HG03025 (cell line): ENCODE measurements at regions not wholly inside any gene's neighbourhood (a gene's known extent, or its start where the extent isn't known, plus 50 kb on each side); places are given as distances from the start of the nearest gene placed in this dataset.
"Not testable (repeated sequence)": the region's sequence is repeated elsewhere in the genome, so short reads cannot be mapped to it uniquely, and the experiment has no call there.

Source experiments
- ATAC-seq: cut with Tn5 transposase; IDR thresholded peaks from one replicate; pipeline ENCODE4 v1.9.1; 2021; ENCODE audit warnings: mild to moderate bottlenecking, moderate library complexity; ENCODE audit not compliant: unreplicated experiment, low FRiP score

DNA sequence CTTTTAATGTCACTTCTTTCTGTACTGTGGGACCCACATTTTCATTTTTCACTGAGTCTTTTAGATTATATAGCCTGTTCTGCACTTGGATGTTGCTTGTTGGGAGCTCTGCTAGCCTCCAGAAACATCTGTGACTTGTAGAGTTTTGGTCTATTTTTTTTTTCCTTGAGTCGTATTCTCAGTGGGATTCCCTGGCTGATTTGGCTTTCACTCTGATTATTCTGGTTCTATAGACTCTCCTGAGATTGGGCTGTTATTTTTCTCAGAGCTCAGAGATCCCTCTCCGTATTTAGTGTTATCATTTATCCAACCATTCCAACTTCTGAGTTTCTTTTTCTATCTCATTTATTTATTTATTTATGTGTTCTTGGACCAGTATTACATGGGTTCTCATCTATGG is 339.3 kb downstream of the FAM170A start:
- ATAC-seq, result no peak

DNA sequence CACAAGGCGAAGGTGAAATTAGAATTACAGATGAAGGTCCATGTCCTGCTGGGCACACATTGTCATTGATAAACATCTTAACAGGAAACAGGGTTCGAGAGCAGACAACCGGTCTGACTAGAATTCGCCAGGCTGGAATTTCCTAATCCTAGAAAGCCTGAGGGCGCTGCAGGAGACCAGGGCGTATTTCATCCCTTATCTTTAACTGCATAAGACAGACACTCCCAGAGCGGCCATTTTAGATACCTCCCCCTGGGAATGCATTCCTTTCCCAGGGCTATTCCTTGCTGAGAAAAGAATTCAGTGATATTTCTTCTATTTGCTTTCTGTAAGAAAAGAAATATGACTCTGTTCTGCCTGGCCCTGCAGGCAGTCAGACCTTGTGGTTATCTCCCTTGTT is 357.7 kb downstream of the FAM170A start:
- ATAC-seq, result not testable (repeated sequence)

- ATAC-seq, result no peak
Observed at GRCh38 chr5:119991625-119992024, 362.3 kb downstream of the FAM170A start.

GRCh38 chr5:119996128-119996527 is 366.8 kb downstream of the FAM170A start:
- no peak for ATAC-seq

GRCh38 chr5:120007598-120007997 is 378.2 kb downstream of the FAM170A start:
- no peak for ATAC-seq

GRCh38 chr5:120012431-120012830 is 383.1 kb downstream of the FAM170A start:
- no peak for ATAC-seq

DNA sequence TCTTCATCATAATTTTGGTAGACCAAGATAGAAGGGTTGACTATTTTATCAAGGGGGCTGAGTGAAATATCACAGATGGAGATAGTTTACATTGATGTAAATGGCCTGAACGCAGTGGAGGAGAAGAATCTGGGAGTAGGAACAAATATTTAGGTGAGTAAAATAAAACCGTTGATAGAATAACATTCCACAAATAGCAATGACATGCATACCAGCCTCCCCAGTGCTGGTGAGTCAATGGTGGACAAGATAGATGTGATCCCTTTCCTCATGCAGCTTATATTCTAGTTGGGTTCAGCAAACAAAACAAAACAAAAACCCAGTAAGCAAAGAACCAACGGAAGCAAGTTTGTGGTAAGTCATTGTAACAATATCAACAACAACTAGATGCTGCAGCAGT is 385.2 kb downstream of the FAM170A start:
- no peak for ATAC-seq

GRCh38 chr5:120016717-120017382 is 387.5 kb downstream of the FAM170A start:
- ATAC-seq, result no peak

DNA sequence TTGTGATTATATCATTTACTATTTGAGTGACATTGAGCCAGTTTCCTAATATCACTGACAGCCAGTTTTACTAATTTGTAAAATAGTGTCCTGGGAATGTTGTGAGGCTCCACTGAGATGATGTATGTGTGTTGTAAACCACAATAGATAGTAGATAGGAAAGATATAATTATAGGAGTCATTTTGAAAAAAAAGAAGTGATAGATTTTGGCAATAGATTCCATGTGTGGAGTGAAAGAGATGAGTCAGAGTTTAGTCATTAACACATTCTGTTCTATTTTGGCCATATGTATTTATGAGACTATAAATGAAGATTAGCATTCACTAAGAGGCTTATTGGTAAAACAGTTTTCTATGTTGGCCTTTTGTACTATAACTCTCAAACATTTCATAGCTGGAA is 388.2 kb downstream of the FAM170A start:
- no peak for ATAC-seq

DNA sequence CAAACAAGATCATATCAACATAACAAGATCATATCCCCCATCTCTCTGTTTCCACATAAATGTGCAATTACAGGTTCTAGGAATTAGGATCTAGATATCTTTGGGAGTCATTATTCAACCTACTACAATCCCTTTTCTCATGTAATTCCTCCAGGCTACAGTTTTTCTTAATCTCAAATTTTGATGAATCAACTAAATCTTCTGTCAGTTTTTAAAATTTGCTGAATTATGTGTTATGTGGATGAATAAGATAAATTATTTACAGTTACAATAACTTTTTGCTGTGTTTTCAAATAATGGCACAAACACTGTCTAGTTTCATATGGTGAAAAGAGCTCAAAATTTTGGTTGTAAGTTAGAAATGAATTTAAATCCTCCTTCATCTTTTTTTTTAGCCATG is 405.8 kb downstream of the FAM170A start:
- ATAC-seq, result no peak

DNA sequence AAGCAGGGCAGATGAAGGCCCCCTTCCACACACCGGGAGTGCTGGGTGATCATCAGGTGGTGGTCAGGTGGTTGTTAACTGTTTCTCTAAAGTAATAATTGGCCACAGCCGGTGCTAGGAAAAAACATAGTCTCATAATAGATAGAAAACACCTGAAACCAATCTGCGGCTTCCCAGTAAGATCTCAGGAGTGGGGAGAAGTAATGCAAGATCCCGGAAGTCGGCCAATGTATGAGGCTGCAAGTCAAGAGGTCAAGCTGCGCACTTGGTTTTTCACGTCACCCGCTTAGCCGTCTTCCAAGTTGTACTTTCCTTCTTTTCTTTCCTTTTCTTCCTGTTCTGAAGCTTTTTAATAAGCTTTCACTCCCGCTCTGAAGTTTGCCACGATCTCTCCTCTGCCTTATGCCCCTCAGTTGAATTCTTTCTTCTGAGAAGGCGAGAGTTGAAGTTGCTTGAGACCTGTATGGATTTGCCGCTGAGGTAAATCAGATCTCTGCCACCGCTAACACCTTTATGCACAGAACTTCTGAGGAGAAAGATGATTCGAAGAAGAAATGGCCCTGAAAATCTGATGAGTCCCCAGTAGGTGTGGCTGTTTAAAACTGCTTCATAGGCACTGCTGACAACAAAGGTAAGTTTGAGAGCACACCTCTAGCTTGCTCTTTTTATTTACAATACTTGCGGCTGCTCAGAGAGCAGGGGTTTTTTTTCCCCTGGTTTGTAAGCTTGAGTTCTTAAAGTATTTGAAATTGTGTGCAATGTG is 406.6 kb downstream of the FAM170A start:
- ATAC-seq, result no peak

GRCh38 chr5:120037451-120037850 is 408.1 kb downstream of the FAM170A start:
- no peak for ATAC-seq

DNA sequence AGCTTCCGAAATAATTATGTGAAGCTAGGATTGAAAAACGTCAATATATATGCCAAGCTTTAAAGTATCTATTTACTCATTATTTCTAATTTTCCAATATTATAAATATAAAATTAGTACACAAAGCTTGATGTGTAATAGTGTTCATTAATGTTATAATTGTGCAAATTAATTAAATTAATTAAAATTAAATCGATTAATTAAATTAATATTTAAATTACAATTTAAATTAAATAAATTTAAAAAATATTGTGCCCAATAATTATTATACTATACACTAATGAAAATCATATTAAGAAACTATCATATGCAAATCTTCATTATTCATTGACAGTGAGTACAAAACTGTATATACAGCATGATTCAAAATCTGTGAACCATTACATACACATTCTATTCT is 409.8 kb downstream of the FAM170A start:
- no peak for ATAC-seq

- ATAC-seq, result no peak
Observed at GRCh38 chr5:120043431-120043830, 414.1 kb downstream of the FAM170A start.

DNA sequence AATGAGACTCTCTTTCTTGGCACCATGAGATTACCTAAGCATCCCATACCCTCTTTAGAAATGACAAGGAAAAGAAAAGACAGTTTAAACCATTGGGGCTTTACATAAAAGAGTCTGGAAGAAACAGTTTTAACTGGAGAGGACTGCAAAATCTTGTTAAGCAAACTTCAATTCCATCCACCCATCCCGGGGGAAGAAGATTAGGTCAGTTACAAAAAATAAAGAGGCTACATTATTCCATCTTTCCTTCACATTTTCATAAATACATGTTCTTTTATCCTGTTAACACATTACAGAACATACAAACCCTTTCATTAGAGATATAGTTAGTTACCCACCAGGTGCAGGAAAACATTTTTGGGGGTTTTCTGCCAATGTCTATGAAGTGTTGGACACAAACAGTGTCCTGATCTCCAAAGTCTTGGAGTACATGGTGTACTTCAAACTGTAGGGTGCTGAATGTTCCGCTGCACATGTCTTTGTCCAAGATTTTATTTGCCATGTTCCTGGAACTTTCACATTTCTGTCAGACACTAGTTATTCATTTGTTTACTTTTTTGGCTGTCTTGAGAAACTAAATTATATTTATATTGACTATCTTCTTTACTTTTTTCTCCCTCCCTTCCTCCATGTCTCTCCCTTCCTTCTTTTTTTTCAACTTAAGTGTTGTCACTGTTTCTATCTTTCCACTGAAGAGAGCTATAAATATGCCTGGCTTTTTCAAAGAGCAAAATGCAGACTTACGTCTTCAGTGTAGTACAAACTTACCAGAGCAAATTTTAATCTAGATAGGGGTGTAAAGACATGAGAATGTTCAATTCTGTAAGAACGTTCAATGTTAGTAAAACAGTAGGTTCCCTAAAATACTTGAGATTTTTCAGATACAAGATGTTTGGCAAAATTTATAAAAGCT is 410.9 kb upstream of the PRR16 start:
- no peak for ATAC-seq

DNA sequence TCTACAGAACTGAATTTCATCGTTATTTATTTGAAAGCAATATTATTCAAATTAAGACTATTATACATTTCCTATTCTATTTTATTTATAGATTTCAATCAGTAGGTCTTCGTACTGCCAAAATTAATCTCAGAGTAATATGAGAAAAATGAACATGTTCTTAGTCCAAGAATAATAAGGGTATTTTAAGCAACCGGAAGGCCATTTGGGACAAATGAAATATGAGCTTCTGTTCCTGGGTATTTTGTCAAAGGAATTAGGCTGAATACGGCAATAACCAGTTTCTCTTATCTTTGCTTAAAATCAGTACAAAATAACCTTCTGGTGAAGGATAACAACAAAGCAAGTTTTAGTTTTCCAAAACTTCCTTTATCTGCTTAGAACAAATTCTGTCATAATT is 410.3 kb upstream of the PRR16 start:
- ATAC-seq, result no peak

- ATAC-seq, result no peak
Observed at GRCh38 chr5:120055858-120056257, 408.2 kb upstream of the PRR16 start.

- ATAC-seq, result no peak
Observed at GRCh38 chr5:120062515-120062917, 401.6 kb upstream of the PRR16 start.

- ATAC-seq, result no peak
Observed at GRCh38 chr5:120072068-120072761, 391.9 kb upstream of the PRR16 start.

DNA sequence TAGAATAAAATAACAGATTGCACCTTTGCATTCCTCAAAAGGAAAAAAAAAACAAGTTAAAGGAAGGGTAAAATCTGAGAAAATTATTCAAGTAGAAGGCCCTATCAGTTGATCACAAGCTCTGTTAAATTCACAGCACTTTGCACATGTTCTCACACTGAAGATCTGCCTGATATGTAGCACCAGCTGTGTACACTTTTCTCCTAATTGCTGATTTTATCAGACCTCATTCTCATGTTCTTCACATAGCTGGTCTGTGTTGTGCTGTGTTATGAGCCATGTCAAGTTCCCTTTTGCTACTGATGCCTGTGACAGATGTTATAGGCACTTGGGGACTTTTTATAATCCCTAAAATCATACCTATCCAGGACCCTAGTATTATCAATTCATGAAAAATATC is 390.4 kb upstream of the PRR16 start:
- no peak for ATAC-seq

- no peak for ATAC-seq
Observed at GRCh38 chr5:120080781-120081180, 383.3 kb upstream of the PRR16 start.
